HG02981 (cell line): ENCODE measurements at regions not wholly inside any gene's neighbourhood (a gene's known extent, or its start where the extent isn't known, plus 50 kb on each side); places are given as distances from the start of the nearest gene placed in this dataset.
"Not testable (repeated sequence)": the region's sequence is repeated elsewhere in the genome, so short reads cannot be mapped to it uniquely, and the experiment has no call there.

Experiments used
- ATAC-seq: cut with Tn5 transposase; IDR thresholded peaks from one replicate; pipeline ENCODE4 v1.9.1; 2021; ENCODE audit warnings: mild to moderate bottlenecking, moderate library complexity; ENCODE audit not compliant: unreplicated experiment

DNA sequence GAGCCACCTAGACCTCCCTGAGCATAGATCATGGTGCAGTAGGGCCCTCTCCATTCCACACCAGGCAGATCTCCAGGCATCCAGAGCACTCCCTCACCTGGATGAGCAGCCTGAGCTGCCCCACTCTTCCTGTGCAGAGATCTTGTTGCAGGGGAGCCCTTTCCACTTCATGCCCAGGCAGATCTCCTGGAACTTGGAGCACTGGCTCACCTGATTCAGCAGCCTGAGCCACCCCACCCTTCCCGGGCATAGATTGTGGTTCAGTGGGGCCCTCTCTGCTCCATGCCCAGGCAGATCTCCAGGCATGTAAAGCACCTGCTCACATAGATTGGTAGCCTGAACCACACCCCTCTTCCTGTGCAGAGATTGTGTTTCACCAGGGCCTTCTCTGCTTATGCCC is 78.0 kb downstream of the SEC16B start:
- ATAC-seq = no peak

DNA sequence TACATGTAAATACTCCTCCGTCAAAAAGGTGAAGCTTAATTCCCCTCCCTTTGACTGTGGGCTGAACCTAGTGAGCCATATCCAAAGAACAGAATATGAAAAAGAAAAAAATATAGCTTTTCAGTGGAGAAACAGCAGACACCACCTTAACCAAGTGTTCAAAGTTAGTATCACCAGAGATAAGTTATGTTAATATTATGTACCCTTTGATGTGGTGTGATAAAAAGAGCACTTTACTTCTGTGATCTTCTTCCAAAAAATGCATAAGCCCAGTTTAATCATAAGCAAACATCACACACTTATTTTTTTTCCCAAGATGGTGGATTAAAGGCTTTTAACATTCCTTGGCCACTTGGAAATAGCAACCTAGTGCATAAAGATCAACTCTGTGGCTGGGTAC is 79.4 kb downstream of the SEC16B start:
- ATAC-seq = no peak

DNA sequence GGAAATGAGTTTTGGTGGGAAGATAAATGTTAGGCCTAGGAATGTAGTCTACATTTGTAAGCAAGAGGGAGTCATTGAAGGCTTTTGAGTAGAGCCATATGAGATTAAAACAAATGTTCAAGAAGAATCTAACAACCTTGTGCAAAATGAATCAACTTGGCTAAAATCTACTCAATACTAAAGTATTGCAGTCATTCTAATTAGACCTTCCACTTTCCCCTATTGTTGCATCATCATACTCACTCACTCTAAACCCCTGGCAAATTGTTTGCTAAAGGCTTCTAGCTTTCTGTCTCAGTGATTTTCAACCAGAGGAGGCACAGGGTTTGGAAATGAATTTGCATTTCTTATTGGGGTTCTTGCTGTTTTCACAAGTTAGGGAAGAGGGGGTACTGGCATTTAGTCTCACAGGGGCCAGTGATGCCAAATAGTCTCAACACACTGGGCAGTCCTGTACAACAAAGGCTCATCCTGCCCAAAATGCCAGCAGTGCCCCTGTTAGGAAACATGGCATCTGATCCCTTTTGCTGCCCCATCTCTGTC is 85.3 kb downstream of the SEC16B start:
- ATAC-seq = no peak

DNA sequence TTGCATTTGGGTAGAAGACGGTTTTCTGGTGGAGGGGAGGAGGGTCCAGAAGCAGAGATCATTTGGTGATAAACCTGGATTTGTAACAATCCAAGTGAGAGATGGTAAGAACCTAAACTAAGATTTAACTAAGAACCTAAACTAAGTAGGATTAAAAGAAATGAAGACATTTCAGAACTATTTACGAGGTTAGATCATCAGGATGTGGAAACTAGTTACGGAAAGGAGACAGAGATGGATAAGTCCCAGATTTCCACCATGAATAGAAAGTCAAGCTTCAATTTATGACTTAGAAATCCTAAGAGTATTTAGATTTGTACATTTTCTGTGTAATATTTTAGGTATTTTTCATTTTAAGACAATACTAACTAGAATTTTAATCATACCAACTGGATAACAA is 86.3 kb downstream of the SEC16B start:
- no peak for ATAC-seq

DNA sequence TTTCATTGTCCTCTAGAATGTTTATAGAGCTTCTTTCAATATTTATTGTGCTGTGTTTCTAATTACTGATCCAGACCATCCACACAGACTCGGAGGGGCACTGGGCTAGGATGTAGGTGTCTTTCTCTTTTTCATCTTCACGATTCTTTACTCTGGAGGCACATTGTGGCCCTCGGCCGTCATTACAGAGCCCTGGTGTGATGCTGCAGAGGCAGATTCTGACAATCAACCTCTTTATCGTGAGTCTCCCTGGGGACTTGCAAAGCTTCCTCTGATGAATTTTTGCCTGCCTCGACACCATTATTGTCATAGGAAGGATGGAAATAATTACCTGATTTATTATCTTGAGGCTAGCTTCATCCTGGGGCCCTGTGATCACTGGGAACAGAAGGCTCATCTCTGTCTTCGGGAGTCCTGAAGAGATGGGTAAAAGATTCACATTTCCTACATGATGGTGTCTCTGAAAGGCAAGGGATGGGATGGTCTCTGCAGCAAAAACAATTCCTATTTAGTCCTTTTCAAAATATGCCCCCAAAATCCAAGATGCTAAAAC is 89.4 kb downstream of the SEC16B start:
- ATAC-seq = no peak

DNA sequence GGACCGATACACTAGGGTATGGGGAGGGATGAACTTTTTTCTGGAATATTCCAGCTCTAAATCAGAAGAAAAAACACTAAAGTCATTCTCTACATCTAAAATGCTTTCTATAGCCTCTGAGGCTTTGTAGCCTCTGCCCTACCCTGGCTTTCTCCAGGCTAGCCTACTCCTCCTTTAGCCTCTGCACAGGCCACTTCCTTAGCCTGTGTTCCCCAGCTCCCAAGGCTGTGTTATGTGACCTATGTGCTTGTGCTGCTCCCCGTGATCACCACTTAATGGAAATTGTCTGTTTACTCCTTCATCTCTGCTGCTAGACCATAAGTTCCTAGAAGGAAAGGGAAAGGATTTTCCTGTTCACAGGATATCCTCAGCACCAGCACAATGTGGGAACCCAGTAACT is 92.8 kb downstream of the SEC16B start:
- no peak for ATAC-seq

DNA sequence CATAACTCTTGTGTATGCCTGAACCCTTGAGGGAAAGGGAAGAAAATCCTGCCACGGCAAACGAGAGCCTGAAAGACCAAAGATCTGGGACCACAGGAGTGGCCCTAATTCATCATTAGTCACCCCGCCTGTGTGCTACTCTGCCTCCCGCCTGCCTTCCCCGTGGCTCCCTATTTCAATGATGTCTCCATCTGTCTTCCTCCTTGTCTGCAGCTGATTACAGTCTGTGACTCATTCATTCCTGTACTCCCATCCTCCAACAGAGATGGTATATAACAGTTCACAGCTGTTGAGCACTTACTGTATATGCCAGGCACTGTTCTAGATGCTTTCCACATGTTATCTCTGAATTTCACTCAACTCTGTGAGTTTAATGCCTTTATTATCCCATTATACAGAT is 96.6 kb downstream of the SEC16B start:
- ATAC-seq = no peak

DNA sequence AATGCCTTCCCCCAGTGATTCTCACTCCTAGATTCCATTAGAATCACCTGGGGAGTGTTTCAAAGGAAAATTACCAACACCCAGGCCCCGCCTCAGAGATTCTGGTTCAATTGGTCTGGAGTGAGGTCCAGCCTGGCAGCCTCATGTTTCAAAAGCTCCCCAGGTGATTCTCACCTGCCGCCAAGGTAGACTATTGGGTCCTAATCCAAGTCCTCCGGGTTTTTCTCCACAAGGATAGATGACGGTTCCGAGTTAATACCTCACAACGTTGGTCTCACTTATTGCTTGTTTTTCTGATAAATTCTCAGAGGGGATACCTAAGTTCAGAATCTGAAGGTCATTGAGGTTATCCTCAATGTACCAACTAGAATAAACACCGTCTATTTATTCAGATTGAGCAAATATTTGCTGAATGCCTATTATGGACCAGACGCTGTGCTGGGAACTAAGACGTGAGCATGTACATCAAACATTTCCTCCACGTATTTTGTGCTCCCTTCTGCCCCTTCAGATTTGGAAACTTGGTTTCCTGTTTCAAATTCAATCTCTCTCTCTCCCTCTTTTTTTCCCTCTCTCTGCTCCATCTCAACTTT is 97.5 kb downstream of the SEC16B start:
- no peak for ATAC-seq

DNA sequence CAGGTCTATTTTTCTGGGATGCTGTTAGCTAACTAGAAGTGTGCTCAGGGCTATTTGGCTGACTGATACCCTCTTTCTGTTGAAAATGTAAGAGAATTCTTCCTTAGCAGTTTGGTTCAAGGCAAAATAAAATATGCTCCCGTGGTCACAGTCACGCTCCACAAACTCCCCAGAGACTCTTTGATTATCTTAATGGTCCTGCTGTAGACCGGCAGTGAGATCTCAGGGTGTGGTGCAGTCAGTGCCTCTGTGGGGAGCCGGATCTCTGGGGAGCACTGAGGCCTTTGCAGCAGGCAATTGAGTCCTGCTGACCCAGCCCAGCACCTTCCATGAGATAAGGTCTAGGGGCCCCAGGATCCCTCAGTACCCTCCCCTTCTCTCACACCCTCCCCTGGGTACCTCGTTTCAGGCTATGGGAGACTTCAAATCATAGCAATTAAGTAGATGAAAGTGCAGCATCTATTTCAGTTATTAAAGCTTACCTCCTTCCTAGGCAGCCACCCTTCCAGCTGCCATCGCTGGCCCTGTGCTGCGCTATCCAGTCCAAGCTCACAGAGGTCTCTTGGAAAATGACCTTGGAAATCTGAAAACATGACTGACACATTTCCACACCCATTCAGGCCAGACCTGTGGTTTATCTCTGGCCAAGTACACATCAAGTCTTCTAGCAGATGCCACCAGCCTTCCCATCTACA is 98.1 kb downstream of the SEC16B start:
- no peak for ATAC-seq

DNA sequence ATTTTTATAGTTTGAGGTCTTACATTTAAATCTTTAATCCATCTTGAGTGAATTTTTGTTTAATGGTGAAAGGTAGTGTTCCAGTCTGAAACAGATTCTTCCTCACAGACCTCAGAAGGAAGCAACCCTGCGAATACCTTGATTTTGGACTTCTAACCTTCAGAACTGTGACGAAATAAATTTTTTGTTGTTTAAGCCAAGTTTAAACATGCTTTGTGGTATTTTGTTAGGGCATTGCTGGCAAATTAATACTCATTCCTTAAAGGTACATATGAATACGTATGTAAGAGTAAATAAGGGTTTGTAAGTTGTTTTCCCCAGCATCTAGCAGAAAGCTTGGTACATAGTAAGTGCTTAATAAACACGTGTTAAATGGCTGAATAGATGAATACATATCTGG is 100.3 kb downstream of the SEC16B start:
- ATAC-seq = no peak

DNA sequence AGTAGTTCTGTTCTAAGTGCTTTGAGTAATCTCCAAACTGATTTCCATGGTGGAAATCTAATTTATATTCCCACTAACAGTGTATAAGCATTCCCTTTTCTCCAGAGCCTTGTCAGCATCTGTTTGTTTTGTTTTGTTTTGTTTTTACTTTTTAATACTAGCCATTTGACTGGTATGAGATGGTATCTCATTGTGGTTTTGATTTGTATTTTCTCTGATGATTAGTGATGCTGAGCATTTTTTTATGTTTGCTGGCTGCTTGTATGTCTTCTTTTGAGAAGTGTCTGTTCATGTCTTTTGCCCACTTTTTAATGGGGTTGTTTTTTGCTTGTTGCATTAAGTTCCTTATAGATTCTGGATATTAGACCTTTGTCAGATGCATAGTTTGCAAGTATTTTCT is 100.8 kb downstream of the SEC16B start:
- not testable (repeated sequence) for ATAC-seq

DNA sequence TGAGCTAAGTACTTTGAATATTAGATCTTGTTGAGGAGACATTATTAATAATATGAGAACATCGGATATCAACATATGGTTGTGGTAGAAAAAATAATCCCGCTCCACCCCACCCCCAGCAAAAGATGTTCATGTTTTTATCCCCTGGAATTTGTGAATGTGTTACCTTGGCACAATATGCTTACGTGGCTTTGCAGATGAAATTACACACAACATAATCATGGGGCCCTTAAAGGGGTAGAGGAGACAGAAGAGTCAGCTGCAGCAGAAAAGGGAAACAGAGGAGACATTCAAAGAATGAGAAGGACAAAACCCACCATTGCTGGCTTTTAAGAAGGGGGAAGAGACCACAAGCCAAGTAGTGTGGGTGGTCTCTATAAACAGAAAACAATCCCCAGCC is 104.1 kb downstream of the SEC16B start:
- ATAC-seq = no peak

DNA sequence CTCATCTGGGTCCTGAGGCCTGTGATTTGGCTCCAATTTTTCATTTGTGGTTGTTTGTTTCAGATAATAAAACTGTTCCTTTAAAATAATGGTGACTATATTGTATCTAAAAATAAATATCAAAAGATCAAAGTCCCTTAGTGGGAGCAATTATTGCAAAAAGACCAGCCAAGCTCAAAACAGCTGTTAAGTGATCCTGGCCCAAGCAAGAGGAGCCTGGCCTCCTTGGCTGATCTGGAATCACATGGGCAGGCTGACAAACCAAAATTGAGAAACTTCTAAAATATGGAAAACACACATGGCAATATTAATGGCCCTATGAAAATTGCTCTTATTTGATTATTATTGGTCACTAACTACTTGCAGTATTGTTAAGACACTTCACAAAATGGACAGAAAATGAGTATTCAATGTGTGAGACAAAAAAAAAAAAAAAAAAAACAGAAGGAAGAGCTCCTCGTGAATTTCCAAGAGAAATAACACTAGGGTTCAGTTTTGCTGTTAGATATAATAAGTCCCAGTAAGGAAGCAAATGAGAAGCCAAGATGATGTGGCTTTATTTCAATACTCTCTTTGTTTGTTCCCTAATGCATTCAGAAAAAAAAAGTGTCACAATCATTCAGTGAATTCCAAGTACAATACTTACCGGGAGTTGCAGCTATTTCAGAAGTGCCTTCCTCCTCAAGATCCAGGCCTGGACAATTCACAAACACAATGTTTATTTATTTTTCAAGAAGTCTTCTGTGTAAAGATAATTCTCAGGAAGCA is 105.1 kb downstream of the SEC16B start:
- ATAC-seq = no peak

DNA sequence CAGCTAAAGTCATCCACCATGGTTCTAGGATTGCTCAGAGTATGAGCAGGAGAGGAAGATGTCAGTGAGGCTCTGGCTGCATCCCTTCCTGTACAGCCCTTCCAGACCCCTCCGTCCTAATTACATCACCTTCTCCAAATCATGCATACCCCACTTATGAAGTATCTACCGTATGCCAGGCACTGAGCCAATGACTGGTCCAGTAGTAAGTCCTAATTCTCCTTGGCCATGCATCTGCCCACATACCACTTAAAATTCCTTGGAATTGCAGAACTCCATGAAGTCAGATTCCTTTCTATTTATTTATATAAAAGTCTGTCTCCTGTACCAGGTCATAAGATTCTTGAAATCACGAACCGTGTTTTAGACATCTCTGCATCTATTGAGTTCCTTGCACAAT is 106.1 kb downstream of the SEC16B start:
- no peak for ATAC-seq

DNA sequence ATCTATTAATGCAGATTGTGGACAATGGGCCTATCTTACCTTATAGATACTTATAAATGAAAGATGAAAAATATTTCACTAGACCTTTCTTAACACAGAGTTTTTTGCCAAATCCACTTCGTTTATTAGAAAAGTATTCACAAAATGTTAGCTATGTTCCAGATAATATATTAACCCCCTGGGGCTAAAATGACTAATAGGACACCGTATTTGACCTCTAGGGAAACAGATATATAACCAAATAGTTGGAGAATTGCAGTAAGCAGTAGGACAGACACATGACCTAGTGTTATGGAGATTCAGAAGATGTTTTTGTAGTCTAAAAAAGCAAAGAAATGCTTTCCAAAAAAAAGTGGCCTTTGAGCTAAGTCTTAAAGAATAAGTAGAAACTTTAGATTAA is 106.9 kb downstream of the SEC16B start:
- no peak for ATAC-seq

DNA sequence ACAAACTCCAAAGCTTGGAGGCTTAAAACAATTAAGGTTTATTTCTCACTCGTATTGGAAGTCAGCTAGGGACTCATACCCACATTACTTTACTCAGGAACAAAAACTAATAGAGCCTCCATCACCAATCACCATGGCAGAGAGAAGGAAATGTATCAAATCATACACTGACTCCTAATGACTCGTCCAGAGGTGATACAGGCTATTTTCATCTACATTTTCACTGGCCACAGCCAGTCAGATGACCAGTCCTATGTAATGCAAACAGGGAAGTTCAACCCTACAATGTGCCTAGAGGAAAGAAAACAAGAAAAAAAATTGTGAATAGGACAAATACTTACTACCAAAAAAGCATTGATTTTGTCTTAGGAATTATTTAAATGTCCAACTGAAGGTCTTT is 110.3 kb downstream of the SEC16B start:
- ATAC-seq = no peak

DNA sequence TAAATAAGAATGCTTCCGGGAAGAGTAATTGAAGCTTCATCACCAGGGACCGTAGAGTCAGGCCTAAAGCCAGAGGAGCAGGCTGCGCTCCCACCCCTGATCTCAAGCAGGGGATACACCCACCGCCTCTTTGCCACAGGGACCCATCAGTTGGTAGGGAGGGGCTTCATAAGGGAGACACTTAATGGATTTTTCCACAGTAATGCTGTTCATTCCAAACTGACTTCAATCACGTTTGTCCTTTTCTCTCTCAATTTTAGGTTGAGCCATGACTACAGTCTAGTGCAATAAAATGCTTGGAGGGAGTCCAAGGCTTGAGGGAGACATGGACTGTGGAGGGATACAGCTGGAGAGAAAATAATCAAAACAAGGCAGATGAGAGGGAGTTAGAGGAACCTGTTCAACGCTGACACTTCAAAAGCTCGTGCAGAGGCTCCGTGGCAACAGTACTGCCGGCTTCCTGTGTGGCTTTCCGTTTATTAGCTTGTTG is 111.5 kb downstream of the SEC16B start:
- ATAC-seq = no peak

DNA sequence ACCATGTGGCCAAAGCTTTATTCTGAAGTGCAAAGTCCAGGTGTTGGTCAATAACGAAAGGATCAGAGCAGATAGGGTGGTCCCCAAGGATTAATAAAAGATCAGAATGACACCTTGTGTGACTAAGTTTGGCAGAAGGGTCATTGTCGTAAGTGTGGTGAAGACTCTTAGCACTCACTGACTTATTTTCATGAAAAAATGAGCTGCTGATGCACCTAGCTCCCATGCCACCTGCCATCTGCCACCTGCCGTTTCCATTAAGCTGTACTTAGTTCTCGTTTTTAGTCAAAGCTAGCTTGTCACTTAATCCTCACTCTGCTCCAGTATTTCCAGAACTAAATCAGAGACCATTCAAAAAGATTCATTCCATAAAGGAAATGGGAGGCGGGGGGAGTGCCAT is 112.6 kb downstream of the SEC16B start:
- ATAC-seq = no peak

DNA sequence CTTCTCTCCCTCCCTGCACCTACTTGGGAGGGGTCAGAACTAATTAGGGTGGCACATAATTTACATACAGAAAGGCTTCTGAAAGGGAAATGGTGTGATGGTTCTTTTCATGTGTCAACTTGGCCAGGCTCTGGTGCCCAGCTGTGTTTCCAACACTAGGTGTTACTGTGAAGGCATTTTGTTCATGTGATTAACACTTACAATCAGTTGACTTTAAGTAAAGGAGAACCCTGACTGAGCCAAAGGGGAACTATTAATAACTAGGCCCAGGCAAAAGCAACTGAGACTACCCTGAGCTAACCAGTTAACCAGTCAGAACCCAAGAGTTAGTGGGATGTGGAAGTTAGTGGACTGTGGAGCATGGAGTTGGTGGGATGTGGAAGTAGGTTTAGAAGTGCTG is 114.9 kb downstream of the SEC16B start:
- ATAC-seq = no peak

DNA sequence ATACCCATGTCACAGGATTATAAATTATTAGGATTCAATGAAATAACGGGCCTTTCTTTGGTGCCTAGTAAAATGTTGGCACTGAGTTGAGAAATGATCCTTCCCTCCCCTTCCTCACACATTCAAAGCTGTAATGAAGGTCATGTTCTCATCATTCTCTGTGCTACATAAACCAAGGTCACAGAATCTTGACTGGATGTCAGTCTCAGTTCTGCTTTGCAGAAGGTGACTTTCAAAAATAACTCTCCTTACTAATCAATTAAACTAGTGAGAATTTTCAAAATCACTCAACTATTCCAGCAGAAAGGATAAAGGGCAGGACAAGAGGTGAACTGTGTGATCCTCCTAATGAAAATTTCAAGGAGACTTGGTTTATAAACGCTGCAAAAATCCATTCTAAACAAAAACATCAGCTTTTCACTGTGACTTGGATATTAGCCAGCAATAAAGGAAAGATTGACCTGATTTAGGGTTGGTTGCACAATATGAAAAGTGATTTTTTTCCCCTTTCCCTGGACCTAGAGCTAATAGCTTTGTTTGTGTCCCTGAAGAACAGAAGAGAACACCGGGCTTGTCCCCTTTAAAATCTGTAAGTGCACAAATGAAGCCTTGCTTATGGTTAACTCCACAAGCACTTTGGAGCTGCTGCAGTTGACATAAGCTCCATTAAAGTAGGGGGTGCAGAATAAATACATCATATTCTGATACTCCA is 120.1 kb downstream of the SEC16B start:
- no peak for ATAC-seq

DNA sequence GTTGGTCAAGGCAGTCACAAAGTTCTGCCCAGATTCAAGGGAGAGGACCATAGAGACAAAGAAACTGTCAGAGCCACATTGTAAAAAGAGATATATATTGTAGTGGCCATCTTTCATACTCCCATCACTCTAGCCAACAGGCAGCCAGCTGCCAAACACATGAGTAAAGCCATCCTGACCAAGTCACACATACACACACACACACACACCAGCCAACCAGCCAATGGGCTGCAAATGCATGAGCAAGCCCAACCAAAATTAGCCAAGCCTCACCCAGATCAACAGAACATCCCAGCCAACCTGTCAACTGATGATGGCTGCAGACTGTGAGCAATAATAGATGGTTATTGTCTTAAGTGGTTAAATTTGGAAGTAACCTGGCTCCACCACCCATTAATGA is 120.7 kb downstream of the SEC16B start:
- no peak for ATAC-seq
